ENCODE measurements at regions not wholly inside any gene's neighbourhood (a gene's known extent, or its start where the extent isn't known, plus 50 kb on each side); places are given as distances from the start of the nearest gene placed in this dataset.
"Not testable (repeated sequence)": the region's sequence is repeated elsewhere in the genome, so short reads cannot be mapped to it uniquely, and the experiment has no call there.

- no peak for DNase-seq
Observed at GRCh38 chr4:173475751-173476150, 54.3 kb downstream of the HAND2 start.

- no peak for DNase-seq
Observed at GRCh38 chr4:173469622-173470021, 60.4 kb downstream of the HAND2 start.

- no peak for DNase-seq
Observed at GRCh38 chr4:173468314-173468713, 61.7 kb downstream of the HAND2 start.

GRCh38 chr4:173466101-173466500 lies 63.9 kb downstream of the HAND2 start:
- DNase-seq = peak; percentile 53

- no peak for DNase-seq
Observed at GRCh38 chr4:173464481-173464880, 65.5 kb downstream of the HAND2 start.

GRCh38 chr4:173463816-173464215 lies 64.9 kb upstream of the SCRG1 start:
- DNase-seq = no peak

GRCh38 chr4:173461170-173461569 lies 62.3 kb upstream of the SCRG1 start:
- peak; percentile 57 for DNase-seq

- no peak for DNase-seq
Observed at GRCh38 chr4:173459857-173460256, 60.9 kb upstream of the SCRG1 start.

- no peak for DNase-seq
Observed at GRCh38 chr4:173457893-173458292, 59.0 kb upstream of the SCRG1 start.

- not testable (repeated sequence) for DNase-seq
Observed at GRCh38 chr4:173451435-173451834, 52.5 kb upstream of the SCRG1 start.

GRCh38 chr4:173450281-173450680 lies 51.4 kb upstream of the SCRG1 start:
- DNase-seq = no peak

- no peak for DNase-seq
Observed at GRCh38 chr4:173449380-173449717, 50.4 kb upstream of the SCRG1 start.

GRCh38 chr4:173448608-173449379 lies 49.9 kb upstream of the SCRG1 start:
- peak; percentile 60 for DNase-seq

All from fibroblast of skin of right biceps (primary cell).